Tibial artery (tissue), 4 donors: ENCODE measurements at regions not wholly inside any gene's neighbourhood (a gene's known extent, or its start where the extent isn't known, plus 50 kb on each side); places are given as distances from the start of the nearest gene placed in this dataset.

Experiments used
- DNase-seq, 2 donors: peaks; one replicate each; pipeline ENCODE4 v3.0.0-alpha.2; 2019
- H3K27ac ChIP-seq, 2 donors: fragments of 200-600 bp; sonication (generic) in 1 of 2; 1 replicate in 1 of 2; 2 replicates in 1 of 2; pipeline ENCODE4 v1.5.1; 2018 to 2019; ENCODE audit warnings: mild to moderate bottlenecking in 1 of 2
- H3K27me3 ChIP-seq, 2 donors: fragments of 200-600 bp; sonication (generic) in 1 of 2; one replicate each; pipeline versions ENCODE4 v1.5.1 to v1.6.0; 2016 to 2019
- H3K36me3 ChIP-seq, 3 donors: fragments of 200-600 bp; sonication (generic) in 2 of 3; one replicate each; pipeline ENCODE4 v1.5.1; 2016 to 2019; ENCODE audit warnings: mild to moderate bottlenecking in 2 of 3
- H3K4me1 ChIP-seq, 4 donors: fragments of 200-600 bp; sonication (generic) in 2 of 4; 1 replicate in 3 of 4; 2 replicates in 1 of 4; pipeline ENCODE4 v1.5.1; 2016 to 2019
- H3K4me3 ChIP-seq, 2 donors: fragments of 200-600 bp; sonication (generic) in 1 of 2; 1 replicate in 1 of 2; 2 replicates in 1 of 2; pipeline ENCODE4 v1.5.1; 2018 to 2019; ENCODE audit warnings: mild to moderate bottlenecking in 2 of 2
- H3K9me3 ChIP-seq, 3 donors: fragments of 200-600 bp; sonication (generic) in 1 of 3; one replicate each; pipeline ENCODE4 v1.5.1; 2016 to 2019
- CTCF ChIP-seq, 2 experiments: fragments of 200-600 bp in 1 of 2; fragments of 450-650 bp in 1 of 2; IDR thresholded peaks; one replicate each; pipeline ENCODE4 v1.5.1; 2017 to 2019; ENCODE audit warnings: antibody characterized with exemption in 2 of 2, mild to moderate bottlenecking in 1 of 2, moderate library complexity in 1 of 2
- intact Hi-C: fragments of 100-400 bp; cut with DNase I; formaldehyde crosslinking; loops from one replicate; pipeline ENCODE4 v1.15.0; 2023; ENCODE audit warnings: low total_unique reads

- Histone ChIP-seq H3K4me3 (no peak overlapping the region), H3K36me3 (no peaks in the 10 kb centered on the region), H3K27ac (no peak overlapping the region), H3K27me3 (no peaks in the 10 kb centered on the region), H3K9me3 (no peaks in the 10 kb centered on the region), H3K4me1 (peaks cover 0 to 5% (median 0%) of the 10 kb centered on the region in 4 donors)
- intact Hi-C loops: no loop called here
- peak in 1 of 2 donors; percentile 48 for DNase-seq
- no peak for TF ChIP-seq CTCF (IDR thresholded peaks at IDR 0.05)
Observed at GRCh38 chr2:128626760-128627511, 308.3 kb upstream of the HS6ST1 start.

- DNase-seq: peak in 1 of 2 donors; percentile 44
Observed at GRCh38 chr2:128628206-128628605, 309.5 kb upstream of the HS6ST1 start.

GRCh38 chr2:128628996-128629395 is 310.3 kb upstream of the HS6ST1 start:
- Histone ChIP-seq H3K4me1 (no peaks in the 10 kb centered on the region), H3K9me3 (no peaks in the 10 kb centered on the region), H3K36me3 (no peaks in the 10 kb centered on the region), H3K27ac (no peak overlapping the region), H3K27me3 (no peaks in the 10 kb centered on the region), H3K4me3 (no peak overlapping the region)
- TF ChIP-seq CTCF (IDR thresholded peaks at IDR 0.05): no peak
- no peak for DNase-seq
- intact Hi-C loops: no loop called here

More at GRCh38 chr2:128628206-128628605, 309.5 kb upstream of the HS6ST1 start:
- Histone ChIP-seq H3K27ac (no peak overlapping the region), H3K36me3 (no peaks in the 10 kb centered on the region), H3K9me3 (no peaks in the 10 kb centered on the region), H3K4me3 (no peak overlapping the region), H3K4me1 (peaks cover 0 to 5% (median 0%) of the 10 kb centered on the region in 4 donors), H3K27me3 (no peaks in the 10 kb centered on the region)
- intact Hi-C loops: no loop called here
- no peak for TF ChIP-seq CTCF (IDR thresholded peaks at IDR 0.05)

GRCh38 chr2:128630974-128631697 is 312.5 kb upstream of the HS6ST1 start:
- no peak for TF ChIP-seq CTCF (IDR thresholded peaks at IDR 0.05)
- H3K4me3 ChIP-seq: no peak overlapping the region
- H3K27me3 ChIP-seq: no peaks in the 10 kb centered on the region
- no peaks in the 10 kb centered on the region for H3K4me1 ChIP-seq
- peak in 1 of 2 donors; percentile 53 for DNase-seq
- no peaks in the 10 kb centered on the region for H3K36me3 ChIP-seq
- no peak overlapping the region for H3K27ac ChIP-seq
- intact Hi-C loops: no loop called here
- no peaks in the 10 kb centered on the region for H3K9me3 ChIP-seq

GRCh38 chr2:128631698-128632500 is 313.2 kb upstream of the HS6ST1 start:
- Histone ChIP-seq H3K36me3 (no peaks in the 10 kb centered on the region), H3K27ac (no peak overlapping the region), H3K4me1 (no peaks in the 10 kb centered on the region), H3K9me3 (no peaks in the 10 kb centered on the region), H3K27me3 (no peaks in the 10 kb centered on the region), H3K4me3 (no peak overlapping the region)
- DNase-seq: peak in 1 of 2 donors; percentile 51
- intact Hi-C loops: no loop called here
- TF ChIP-seq CTCF (IDR thresholded peaks at IDR 0.05): no peak
